Fibroblast of pulmonary artery (primary cell): ENCODE measurements at regions not wholly inside any gene's neighbourhood (a gene's known extent, or its start where the extent isn't known, plus 50 kb on each side); places are given as distances from the start of the nearest gene placed in this dataset.

Experiments used
- DNase-seq: peaks from one replicate; pipeline ENCODE4 v3.0.0-alpha.2; 2010; ENCODE audit warnings: low read depth
- H3K4me3 ChIP-seq: replicated peaks from 2 replicates; pipeline ENCODE4 v1.5.1; 2011; ENCODE audit warnings: low read depth, mild to moderate bottlenecking, control low read depth, low read length, moderate library complexity
- CTCF ChIP-seq: IDR thresholded peaks from 2 replicates; pipeline ENCODE4 v1.5.1; 2011; ENCODE audit warnings: mild to moderate bottlenecking, control low read depth, low read length, inconsistent platforms; ENCODE audit errors: missing control alignments

GRCh38 chr9:124202447-124202971, 55.2 kb upstream of the NEK6 start:
- no peak for TF ChIP-seq CTCF
- peak; percentile 15 for DNase-seq
- no peak overlapping the region for H3K4me3 ChIP-seq

GRCh38 chr9:124205686-124206352, 51.9 kb upstream of the NEK6 start:
- TF ChIP-seq CTCF, result no peak
- H3K4me3 ChIP-seq, result no peak overlapping the region
- no peak for DNase-seq

- no peak for DNase-seq
- TF ChIP-seq CTCF, result no peak
- no peak overlapping the region for H3K4me3 ChIP-seq
Observed at GRCh38 chr9:124206391-124206790, 51.4 kb upstream of the NEK6 start.
